GM12878 (cell line): ENCODE measurements at regions not wholly inside any gene's neighbourhood (a gene's known extent, or its start where the extent isn't known, plus 50 kb on each side); places are given as distances from the start of the nearest gene placed in this dataset.

Source experiments
- ATAC-seq: fragments of 200-7000 bp; cut with Tn5 transposase; 3 replicates; pipeline ENCODE4 v1.9.1; 2020; ENCODE audit warnings: mild to moderate bottlenecking, moderate library complexity
- BruUV-seq: library from RNA; stranded (reverse); fragments of 400-500 nt; replicated peaks from 2 replicates; lab custom pipeline; 2021; lab: Mats Ljungman, UMichigan
- CTCF ChIA-PET: fragments of 300-600 bp; sonication (Branson Sonifier 250); formaldehyde crosslinking; extraction: SDS; loops from one replicate; lab custom pipeline; 2021; ENCODE audit warnings: inconsistent platforms; lab: Yijun Ruan, JAX
- POLR2A ChIA-PET: fragments of 350-600 bp; formaldehyde crosslinking; extraction: SDS; loops from one replicate; lab custom pipeline; 2021; ENCODE audit warnings: inconsistent platforms; lab: Charles Lee
- RAD21 ChIA-PET: fragments of 300-600 bp; sonication (Branson Sonifier 250); formaldehyde crosslinking; loops from one replicate; lab custom pipeline; 2023; ENCODE audit warnings: antibody characterized with exemption; ENCODE audit not compliant: unreplicated experiment; lab: Charles Lee
- SMC1A ChIA-PET: fragments of 300-600 bp; sonication (Branson Sonifier 250); formaldehyde crosslinking; loops from one replicate; lab custom pipeline; 2023; ENCODE audit not compliant: unreplicated experiment, uncharacterized antibody; lab: Charles Lee
- DNase-seq: peaks from one replicate; pipeline ENCODE4 v3.0.0-alpha.2; 2011; ENCODE audit warnings: low read depth, low spot score
- FAIRE-seq: peaks from 3 replicates; lab custom pipeline; 2011; peaks lifted over from hg19 to GRCh38; lab: Jason Lieb, UNC
- H2AFZ ChIP-seq: 2 replicates; pipeline ENCODE4 v1.6.0; 2011; ENCODE audit warnings: low read depth, low read length, control low read depth; ENCODE audit not compliant: control insufficient read depth
- H3K27ac ChIP-seq: 2 replicates; pipeline ENCODE4 v1.5.1; 2011; ENCODE audit warnings: control low read depth; ENCODE audit not compliant: control insufficient read depth, insufficient read depth
- H3K27me3 ChIP-seq, 2 experiments: replicated peaks in 1 of 2; 2 replicates each; pipeline versions ENCODE4 v1.6.0 to v1.6.1; 2011; ENCODE audit warnings: low read length in 1 of 2; ENCODE audit not compliant: control insufficient read depth in 2 of 2, insufficient read depth in 2 of 2
- H3K36me3 ChIP-seq, 2 experiments: 2 replicates each; pipeline ENCODE4 v1.5.1; 2011; ENCODE audit warnings: low read length in 1 of 2; ENCODE audit not compliant: control insufficient read depth in 2 of 2, insufficient read depth in 2 of 2
- H3K4me1 ChIP-seq: 2 replicates; pipeline ENCODE4 v1.6.1; 2011; ENCODE audit warnings: mild to moderate bottlenecking, low read length, moderate library complexity, mixed read lengths; ENCODE audit not compliant: control insufficient read depth, insufficient read depth
- H3K4me2 ChIP-seq: 2 replicates; pipeline ENCODE4 v1.6.0; 2011; ENCODE audit warnings: control low read depth; ENCODE audit not compliant: control insufficient read depth, insufficient read depth
- H3K4me3 ChIP-seq: fragments of 200-600 bp; sonication (generic); 2 replicates; pipeline ENCODE4 v1.5.1; 2016
- H3K79me2 ChIP-seq: 2 replicates; pipeline ENCODE4 v1.6.0; 2011; ENCODE audit warnings: low read length; ENCODE audit not compliant: control insufficient read depth, insufficient read depth
- H3K9ac ChIP-seq: 2 replicates; pipeline ENCODE4 v1.8.0; 2011; ENCODE audit warnings: low read length, control low read depth, mixed read lengths; ENCODE audit not compliant: control insufficient read depth, insufficient read depth
- H3K9me3 ChIP-seq: replicated peaks from 3 replicates; pipeline ENCODE4 v1.5.1; 2011; ENCODE audit warnings: mild to moderate bottlenecking, low read length; ENCODE audit not compliant: control insufficient read depth, insufficient read depth
- H4K20me1 ChIP-seq: 2 replicates; pipeline ENCODE4 v1.6.0; 2011; ENCODE audit not compliant: control insufficient read depth, insufficient read depth
- BCL11A ChIP-seq: IDR thresholded peaks from 2 replicates; pipeline ENCODE4 v1.6.1; 2011; ENCODE audit warnings: low read depth, low read length
- HDAC6 ChIP-seq: fragments of 200-600 bp; sonication (generic); IDR thresholded peaks from one replicate; pipeline ENCODE4 v1.8.0; 2017; ENCODE audit warnings: antibody characterized with exemption; ENCODE audit not compliant: unreplicated experiment
- NFYB ChIP-seq: IDR thresholded peaks from 2 replicates; pipeline ENCODE4 v1.6.1; 2011; ENCODE audit warnings: low read depth, mild to moderate bottlenecking, low read length, improper control_type of control experiment, moderate library complexity; ENCODE audit not compliant: insufficient read depth
- SP1 ChIP-seq: IDR thresholded peaks from one replicate; pipeline ENCODE4 v1.6.1; 2011; ENCODE audit warnings: low read depth, low read length
- ZBTB33 ChIP-seq: fragments of 450-650 bp; IDR thresholded peaks from 2 replicates; pipeline ENCODE4 v1.6.1; 2017; ENCODE audit warnings: mild to moderate bottlenecking
- WGBS: methylation state at CpG from one replicate; pipeline ENCODE4 v1.1.6; 2016; ENCODE audit warnings: low lambda C conversion rate; ENCODE audit not compliant: insufficient replicate concordance, insufficient coverage; ENCODE audit errors: missing lambda C conversion rate; 5-methylcytosine and 5-hydroxymethylcytosine counted together
- in situ Hi-C: fragments of 300-500 bp; cut with MboI; formaldehyde crosslinking; loops from 9 replicates; pipeline ENCODE4 v1.14.3; 2018; ENCODE audit warnings: mixed read lengths
- intact Hi-C: fragments of 100-400 bp; cut with micrococcal nuclease; formaldehyde crosslinking; loops from one replicate; pipeline ENCODE4 v1.14.2; 2022; ENCODE audit not compliant: unreplicated experiment
- TF ChIP-seq, protein P1 (sequence below): fragments of 450-650 bp; formaldehyde crosslinking; IDR thresholded peaks from 2 replicates; pipeline ENCODE4 v1.4.0; 2022; ENCODE audit warnings: mild to moderate bottlenecking, moderate library complexity

GRCh38 chr12:114846771-114847170, 162.8 kb upstream of the TBX3 start:
- DNase-seq (no peak), FAIRE-seq (no peak), ATAC-seq (no peak)
- RAD21 ChIA-PET = no interaction called here
- H3K4me2 ChIP-seq = no peak overlapping the region
- no peaks in the 10 kb centered on the region for H3K36me3 ChIP-seq
- H3K9ac ChIP-seq = no peak overlapping the region
- no peaks in the 10 kb centered on the region for H3K27me3 ChIP-seq
- TF ChIP-seq, protein P1, sequence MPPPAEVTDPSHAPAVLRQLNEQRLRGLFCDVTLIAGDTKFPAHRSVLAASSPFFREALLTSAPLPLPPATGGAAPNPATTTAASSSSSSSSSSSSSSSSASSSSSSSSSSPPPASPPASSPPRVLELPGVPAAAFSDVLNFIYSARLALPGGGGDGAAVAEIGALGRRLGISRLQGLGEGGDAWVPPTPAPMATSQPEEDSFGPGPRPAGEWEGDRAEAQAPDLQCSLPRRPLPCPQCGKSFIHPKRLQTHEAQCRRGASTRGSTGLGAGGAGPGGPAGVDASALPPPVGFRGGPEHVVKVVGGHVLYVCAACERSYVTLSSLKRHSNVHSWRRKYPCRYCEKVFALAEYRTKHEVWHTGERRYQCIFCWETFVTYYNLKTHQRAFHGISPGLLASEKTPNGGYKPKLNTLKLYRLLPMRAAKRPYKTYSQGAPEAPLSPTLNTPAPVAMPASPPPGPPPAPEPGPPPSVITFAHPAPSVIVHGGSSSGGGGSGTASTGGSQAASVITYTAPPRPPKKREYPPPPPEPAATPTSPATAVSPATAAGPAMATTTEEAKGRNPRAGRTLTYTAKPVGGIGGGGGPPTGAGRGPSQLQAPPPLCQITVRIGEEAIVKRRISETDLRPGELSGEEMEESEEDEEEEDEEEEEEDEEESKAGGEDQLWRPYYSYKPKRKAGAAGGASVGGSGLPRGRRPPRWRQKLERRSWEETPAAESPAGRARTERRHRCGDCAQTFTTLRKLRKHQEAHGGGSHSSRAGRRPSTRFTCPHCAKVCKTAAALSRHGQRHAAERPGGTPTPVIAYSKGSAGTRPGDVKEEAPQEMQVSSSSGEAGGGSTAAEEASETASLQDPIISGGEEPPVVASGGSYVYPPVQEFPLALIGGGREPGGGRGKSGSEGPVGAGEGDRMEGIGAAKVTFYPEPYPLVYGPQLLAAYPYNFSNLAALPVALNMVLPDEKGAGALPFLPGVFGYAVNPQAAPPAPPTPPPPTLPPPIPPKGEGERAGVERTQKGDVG = no peak
- TF ChIP-seq BCL11A (no peak), ZBTB33 (no peak), NFYB (no peak), HDAC6 (no peak), SP1 (no peak)
- no peak overlapping the region for H2AFZ ChIP-seq
- no TSS peak for BruUV-seq
- H4K20me1 ChIP-seq = no peaks in the 10 kb centered on the region
- POLR2A ChIA-PET = no interaction called here
- intact Hi-C loops (no loop called here), in situ Hi-C loops (no loop called here)
- no peak overlapping the region for H3K4me3 ChIP-seq
- H3K79me2 ChIP-seq = no peaks in the 10 kb centered on the region
- 49% methylated on average over 8 of the region's 8 CpGs for WGBS
- SMC1A ChIA-PET = no interaction called here
- no peaks in the 10 kb centered on the region for H3K9me3 ChIP-seq
- CTCF ChIA-PET = no interaction called here
- H3K4me1 ChIP-seq = no peaks in the 10 kb centered on the region
- H3K27ac ChIP-seq = no peak overlapping the region
